Skeletal muscle tissue (tissue), 3 donors: ENCODE measurements at regions not wholly inside any gene's neighbourhood (a gene's known extent, or its start where the extent isn't known, plus 50 kb on each side); places are given as distances from the start of the nearest gene placed in this dataset.

Experiments used
- H3K27ac ChIP-seq: one replicate; pipeline ENCODE4 v1.7.0; 2013; ENCODE audit warnings: mild to moderate bottlenecking, low read depth, low read length, inconsistent platforms
- H3K27me3 ChIP-seq, 3 donors: one replicate each; pipeline ENCODE4 v1.7.0; 2013; ENCODE audit warnings: low read length in 3 of 3; ENCODE audit not compliant: control insufficient read depth in 3 of 3, insufficient read depth in 3 of 3
- H3K36me3 ChIP-seq, 3 donors: one replicate each; pipeline ENCODE4 v1.7.0; 2013; ENCODE audit warnings: low read length in 3 of 3; ENCODE audit not compliant: control insufficient read depth in 3 of 3, insufficient read depth in 3 of 3
- H3K4me1 ChIP-seq, 3 donors: one replicate each; pipeline ENCODE4 v1.7.0; 2013; ENCODE audit warnings: low read length in 3 of 3, mild to moderate bottlenecking in 3 of 3; ENCODE audit not compliant: control insufficient read depth in 3 of 3, insufficient read depth in 3 of 3
- H3K4me3 ChIP-seq, 3 donors: one replicate each; pipeline ENCODE4 v1.7.0; 2013; ENCODE audit warnings: low read length in 3 of 3
- H3K9ac ChIP-seq, 3 donors: one replicate each; pipeline ENCODE4 v1.7.0; 2013; ENCODE audit warnings: low read length in 3 of 3, mild to moderate bottlenecking in 3 of 3, moderate library complexity in 2 of 3, low read depth in 1 of 3
- H3K9me3 ChIP-seq, 3 donors: one replicate each; pipeline ENCODE4 v1.7.0; 2013; ENCODE audit warnings: low read length in 3 of 3; ENCODE audit not compliant: control insufficient read depth in 3 of 3
- donor health status: Osteomylitis.

GRCh38 chr2:150146879-150147278 lies 340.6 kb downstream of the RND3 start:
- Histone ChIP-seq H3K4me3 (no peak overlapping the region), H3K9ac (no peak overlapping the region), H3K9me3 (no peaks in the 10 kb centered on the region), H3K36me3 (no peaks in the 10 kb centered on the region), H3K4me1 (no peaks in the 10 kb centered on the region), H3K27me3 (no peaks in the 10 kb centered on the region), H3K27ac (no peak overlapping the region)

- H3K36me3 ChIP-seq: no peaks in the 10 kb centered on the region
- no peak overlapping the region for H3K9ac ChIP-seq
These were observed 342.2 kb downstream of the RND3 start for GRCh38 chr2:150145299-150145692.

GRCh38 chr2:150144546-150145298 lies 342.7 kb downstream of the RND3 start:
- no peak overlapping the region for H3K4me3 ChIP-seq
- H3K4me1 ChIP-seq: no peaks in the 10 kb centered on the region
- H3K27ac ChIP-seq: no peak overlapping the region
- H3K9ac ChIP-seq: no peak overlapping the region
- no peaks in the 10 kb centered on the region for H3K27me3 ChIP-seq
- no peaks in the 10 kb centered on the region for H3K36me3 ChIP-seq
- no peaks in the 10 kb centered on the region for H3K9me3 ChIP-seq

More at GRCh38 chr2:150145299-150145692, 342.2 kb downstream of the RND3 start:
- Histone ChIP-seq H3K4me3 (no peak overlapping the region), H3K4me1 (no peaks in the 10 kb centered on the region), H3K27ac (no peak overlapping the region), H3K9me3 (no peaks in the 10 kb centered on the region), H3K27me3 (no peaks in the 10 kb centered on the region)

DNA sequence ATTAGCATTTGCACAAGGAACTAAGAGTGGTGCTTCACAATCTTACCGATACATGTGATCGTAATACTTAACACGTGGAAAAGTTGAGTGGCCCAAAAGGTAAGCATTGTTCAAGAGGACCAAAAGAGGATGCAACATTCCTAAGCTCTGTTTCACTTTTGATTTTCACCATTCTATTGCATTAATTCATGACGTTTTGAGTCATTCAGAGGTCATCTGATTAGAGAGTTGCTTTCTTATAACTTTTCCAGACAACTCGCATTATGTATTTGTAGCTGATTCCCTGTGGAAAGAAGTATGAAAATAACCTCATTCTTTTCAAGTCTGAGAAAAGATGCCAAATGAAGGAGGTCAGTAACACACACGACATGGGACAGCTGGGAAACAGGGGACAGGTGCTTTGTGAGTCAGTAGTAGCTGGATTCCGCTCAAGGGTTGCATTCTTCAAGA lies 344.4 kb downstream of the RND3 start:
- H3K36me3 ChIP-seq: no peaks in the 10 kb centered on the region
- no peak overlapping the region for H3K27ac ChIP-seq
- H3K9ac ChIP-seq: no peak overlapping the region

GRCh38 chr2:150142561-150142960 lies 344.9 kb downstream of the RND3 start:
- no peak overlapping the region for H3K27ac ChIP-seq
- H3K27me3 ChIP-seq: no peaks in the 10 kb centered on the region
- no peaks in the 10 kb centered on the region for H3K9me3 ChIP-seq
- H3K9ac ChIP-seq: no peak overlapping the region
- H3K36me3 ChIP-seq: no peaks in the 10 kb centered on the region
- H3K4me3 ChIP-seq: no peak overlapping the region
- H3K4me1 ChIP-seq: no peaks in the 10 kb centered on the region

More for the DNA sequence above, 344.4 kb downstream of the RND3 start:
- Histone ChIP-seq H3K4me1 (no peaks in the 10 kb centered on the region), H3K4me3 (no peak overlapping the region), H3K27me3 (no peaks in the 10 kb centered on the region), H3K9me3 (no peaks in the 10 kb centered on the region)

DNA sequence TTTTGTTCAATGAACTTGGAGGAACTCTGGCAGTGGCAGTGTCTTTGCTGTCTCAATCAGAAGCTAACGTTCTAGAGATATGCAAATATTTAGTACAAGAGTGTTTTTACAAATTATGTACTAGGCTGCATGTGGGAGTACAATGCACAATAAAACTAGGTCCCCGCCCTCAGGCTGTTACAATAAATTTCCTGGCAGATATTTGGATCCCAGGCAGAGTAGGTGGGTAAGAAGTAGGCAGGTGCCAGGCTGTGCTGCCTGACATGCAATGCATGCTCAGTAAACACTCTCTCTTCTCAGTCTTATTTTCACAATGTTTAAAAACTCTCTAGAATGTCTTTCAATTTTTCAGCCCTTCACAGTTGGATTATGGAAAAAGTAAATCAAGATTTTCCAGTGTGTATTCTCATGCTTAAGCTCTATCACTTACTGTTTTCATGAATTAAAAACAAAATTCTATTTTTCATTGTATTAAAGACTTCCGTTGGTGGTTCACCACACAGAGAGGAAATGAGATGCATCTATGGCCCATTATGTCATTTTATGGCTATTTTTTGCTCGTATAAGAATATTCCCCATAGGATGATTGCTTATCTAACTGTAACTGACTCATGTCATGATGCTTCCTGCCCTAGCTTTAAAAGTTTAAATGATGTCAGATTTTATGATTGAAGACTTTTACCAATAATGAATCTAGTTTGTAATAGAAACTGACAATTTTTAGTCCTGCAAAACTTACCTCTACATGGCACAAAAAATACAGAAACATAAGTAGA lies 346.1 kb downstream of the RND3 start:
- Histone ChIP-seq H3K4me3 (no peak overlapping the region), H3K4me1 (no peaks in the 10 kb centered on the region), H3K27me3 (no peaks in the 10 kb centered on the region), H3K9ac (no peak overlapping the region), H3K27ac (no peak overlapping the region), H3K36me3 (no peaks in the 10 kb centered on the region), H3K9me3 (no peaks in the 10 kb centered on the region)

DNA sequence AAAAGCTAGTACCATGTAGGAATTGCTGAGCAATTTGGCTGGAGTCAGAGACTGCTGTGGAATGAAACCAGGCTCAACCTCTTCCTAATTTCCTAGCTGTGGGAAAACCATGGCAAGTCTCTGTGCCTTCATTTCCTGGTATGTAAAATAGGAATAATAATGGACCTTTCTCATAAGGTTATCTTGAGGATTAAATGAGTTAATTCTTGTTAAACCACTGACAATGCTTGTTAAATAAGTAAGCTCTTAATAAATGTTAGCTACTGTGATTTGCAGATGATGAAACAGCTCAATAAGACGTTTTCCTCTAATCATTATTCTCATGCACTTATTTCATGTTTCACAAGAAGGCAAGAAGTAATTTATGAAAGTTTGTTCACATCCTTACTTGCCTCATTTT lies 346.7 kb downstream of the RND3 start:
- no peak overlapping the region for H3K27ac ChIP-seq
- no peaks in the 10 kb centered on the region for H3K4me1 ChIP-seq
- H3K27me3 ChIP-seq: no peaks in the 10 kb centered on the region
- no peaks in the 10 kb centered on the region for H3K9me3 ChIP-seq
- no peak overlapping the region for H3K9ac ChIP-seq
- H3K4me3 ChIP-seq: no peak overlapping the region
- no peaks in the 10 kb centered on the region for H3K36me3 ChIP-seq

- Histone ChIP-seq H3K9ac (no peak overlapping the region), H3K9me3 (no peaks in the 10 kb centered on the region), H3K4me1 (no peaks in the 10 kb centered on the region), H3K27me3 (no peaks in the 10 kb centered on the region), H3K36me3 (no peaks in the 10 kb centered on the region), H3K4me3 (no peak overlapping the region), H3K27ac (no peak overlapping the region)
These were observed 348.9 kb downstream of the RND3 start for GRCh38 chr2:150138587-150138986.

DNA sequence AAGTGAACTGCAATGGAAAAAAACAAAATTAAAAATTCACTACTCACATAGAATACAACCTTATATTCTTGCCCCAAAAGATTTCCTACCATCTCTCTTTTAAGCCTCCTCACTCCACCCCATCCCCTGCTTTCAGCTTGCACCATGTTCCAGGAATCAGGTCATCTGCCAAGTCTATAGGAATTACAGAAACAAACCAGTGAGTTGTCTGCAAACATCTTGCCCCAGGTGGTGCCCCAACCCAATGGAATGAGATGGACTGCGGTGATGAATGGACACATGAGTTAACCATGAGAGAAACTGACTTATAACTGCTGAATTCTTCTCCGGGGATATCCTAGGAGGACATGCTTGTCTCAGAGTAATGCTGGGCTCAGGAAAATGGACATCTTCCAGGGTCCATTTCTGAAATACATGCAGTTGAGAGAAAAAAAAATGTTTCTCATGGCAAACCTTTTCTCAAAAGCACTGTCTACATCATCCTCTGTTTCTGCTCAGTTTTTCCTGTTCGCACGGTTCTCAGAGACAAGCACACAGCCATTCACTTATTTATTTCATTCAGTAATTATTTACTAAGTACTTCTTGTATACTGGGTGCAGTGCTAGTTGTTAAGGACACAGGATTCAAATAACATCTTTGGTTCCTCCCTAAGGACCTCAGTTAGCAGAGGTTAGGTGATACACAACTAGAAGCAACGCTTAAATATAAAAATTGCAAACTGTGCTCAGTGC lies 350.0 kb downstream of the RND3 start:
- H3K9ac ChIP-seq: no peak overlapping the region
- H3K36me3 ChIP-seq: no peaks in the 10 kb centered on the region
- H3K27ac ChIP-seq: no peak overlapping the region
- H3K9me3 ChIP-seq: no peaks in the 10 kb centered on the region
- no peaks in the 10 kb centered on the region for H3K27me3 ChIP-seq
- no peaks in the 10 kb centered on the region for H3K4me1 ChIP-seq
- no peak overlapping the region for H3K4me3 ChIP-seq

GRCh38 chr2:150136893-150137292 lies 350.6 kb downstream of the RND3 start:
- Histone ChIP-seq H3K9me3 (no peaks in the 10 kb centered on the region), H3K36me3 (no peaks in the 10 kb centered on the region), H3K27me3 (no peaks in the 10 kb centered on the region), H3K27ac (no peak overlapping the region), H3K4me1 (no peaks in the 10 kb centered on the region), H3K9ac (no peak overlapping the region), H3K4me3 (no peak overlapping the region)
